Sigmoid colon (tissue), 6 donors: ENCODE measurements at regions not wholly inside any gene's neighbourhood (a gene's known extent, or its start where the extent isn't known, plus 50 kb on each side); places are given as distances from the start of the nearest gene placed in this dataset.
"Not testable (repeated sequence)": the region's sequence is repeated elsewhere in the genome, so short reads cannot be mapped to it uniquely, and the experiment has no call there.

ENCODE experiments used
- DNase-seq: peaks from one replicate; pipeline ENCODE4 v3.0.0-alpha.2; 2019
- H3K27ac ChIP-seq, 4 donors: fragments of 200-600 bp; sonication (generic); one replicate each; pipeline ENCODE4 v1.5.1; 2016 to 2019; ENCODE audit warnings: mild to moderate bottlenecking in 1 of 4
- H3K27me3 ChIP-seq, 3 donors: fragments of 200-600 bp; sonication (generic); one replicate each; pipeline ENCODE4 v1.5.1; 2019; ENCODE audit warnings: mild to moderate bottlenecking in 1 of 3
- H3K36me3 ChIP-seq, 4 donors: fragments of 200-600 bp; sonication (generic); one replicate each; pipeline ENCODE4 v1.5.1; 2016 to 2019
- H3K4me1 ChIP-seq, 4 donors: fragments of 200-600 bp; sonication (generic); one replicate each; pipeline ENCODE4 v1.5.1; 2017 to 2019
- H3K4me3 ChIP-seq, 4 donors: fragments of 200-600 bp; sonication (generic); one replicate each; pipeline ENCODE4 v1.5.1; 2017 to 2019; ENCODE audit warnings: mild to moderate bottlenecking in 2 of 4, moderate library complexity in 1 of 4
- H3K9me3 ChIP-seq, 4 donors: fragments of 200-600 bp in 3 of 4; sonication (generic) in 3 of 4; one replicate each; pipeline versions ENCODE4 v1.5.1 to v1.6.1; 2013 to 2019
- EP300 ChIP-seq, 4 donors: sonication (generic); formaldehyde crosslinking; IDR thresholded peaks; one replicate each; pipeline ENCODE4 v1.6.1; 2017; ENCODE audit warnings: antibody characterized with exemption in 4 of 4
- POLR2A ChIP-seq, 2 donors: fragments of 450-650 bp; IDR thresholded peaks; one replicate each; pipeline ENCODE4 v1.6.1; 2016; ENCODE audit warnings: antibody characterized with exemption in 2 of 2, mild to moderate bottlenecking in 2 of 2, moderate library complexity in 2 of 2
- POLR2AphosphoS5 ChIP-seq, 4 donors: sonication (generic); formaldehyde crosslinking; IDR thresholded peaks; one replicate each; pipeline ENCODE4 v1.6.1; 2017; ENCODE audit warnings: antibody characterized with exemption in 4 of 4
- WGBS, 2 donors: extraction: QIAGEN DNeasy Blood & Tissue Kit; methylation state at CpG; one replicate each; pipeline ENCODE4 v1.1.7; 2013; 5-methylcytosine and 5-hydroxymethylcytosine counted together
- intact Hi-C: fragments of 100-400 bp; cut with DNase I; formaldehyde crosslinking; loops from one replicate; pipeline ENCODE4 v1.15.1; 2023
- TF ChIP-seq, protein P1 (sequence below), 4 experiments: fragments of 450-650 bp in 3 of 4; fragments of 200-600 bp in 1 of 4; IDR thresholded peaks; one replicate each; pipeline ENCODE4 v1.5.1; 2016 to 2019; ENCODE audit warnings: antibody characterized with exemption in 4 of 4, mild to moderate bottlenecking in 3 of 4, moderate library complexity in 2 of 4
- donor health status: healthy with polysubstance abuse.
- donor health status: healthy.

DNA sequence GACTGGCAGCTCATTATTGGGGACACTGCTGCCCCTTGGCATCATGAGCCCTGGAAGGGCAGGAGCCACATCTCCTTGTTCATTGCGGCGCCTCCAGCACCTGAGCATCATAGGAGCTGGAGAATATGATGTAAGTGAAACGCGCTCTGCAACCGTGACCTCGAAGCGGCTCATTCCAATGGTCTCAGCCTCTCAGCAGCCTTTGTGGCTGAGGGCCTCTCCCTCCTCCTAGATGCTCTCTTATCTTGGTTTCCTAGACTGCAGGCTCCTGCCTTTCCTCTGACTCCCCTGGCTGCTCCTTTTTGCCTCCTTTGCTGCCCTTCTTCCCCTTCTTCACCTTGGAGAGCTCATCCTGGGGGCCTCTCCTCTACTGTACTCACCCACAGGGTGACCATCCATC is 83.6 kb upstream of the CASZ1 start:
- peaks cover 0 to 12% (median 0%) of the 10 kb centered on the region in 3 donors for H3K27me3 ChIP-seq
- TF ChIP-seq POLR2A (IDR thresholded peaks at IDR 0.05): no peak
- WGBS, 2 donors: 94 to 95% methylated on average over 7 of the region's 7 CpGs
- no peak overlapping the region for H3K4me3 ChIP-seq
- H3K27ac ChIP-seq: no peak overlapping the region
- no peak for DNase-seq
- intact Hi-C loops: no loop called here
- H3K4me1 ChIP-seq: no peaks in the 10 kb centered on the region
- H3K9me3 ChIP-seq: no peaks in the 10 kb centered on the region
- no peaks in the 10 kb centered on the region for H3K36me3 ChIP-seq

DNA sequence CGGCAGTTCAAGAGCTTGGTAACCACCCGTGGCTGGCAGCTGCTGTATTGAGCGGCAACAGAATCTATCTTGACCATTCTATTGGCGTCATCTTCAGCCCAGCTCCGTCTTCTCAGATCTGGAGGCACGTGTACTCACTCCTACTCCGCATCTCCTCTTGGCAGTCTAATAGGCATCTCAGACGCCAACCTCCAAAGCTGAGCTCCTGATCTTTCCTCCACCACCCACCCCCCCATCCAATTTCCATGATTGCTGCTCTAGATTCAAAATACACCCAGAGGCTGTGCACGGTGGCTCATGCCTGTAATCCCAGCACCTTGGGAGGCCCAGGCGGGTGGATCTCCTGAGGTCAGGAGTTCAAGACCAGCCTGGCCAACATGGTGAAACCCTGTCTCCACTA is 84.6 kb upstream of the CASZ1 start:
- intact Hi-C loops: no loop called here
- H3K4me3 ChIP-seq: no peak overlapping the region
- DNase-seq: no peak
- TF ChIP-seq POLR2A (IDR thresholded peaks at IDR 0.05) (no peak), EP300 (IDR thresholded peaks at IDR 0.05) (no peak), POLR2AphosphoS5 (IDR thresholded peaks at IDR 0.05) (no peak)
- TF ChIP-seq, protein P1, sequence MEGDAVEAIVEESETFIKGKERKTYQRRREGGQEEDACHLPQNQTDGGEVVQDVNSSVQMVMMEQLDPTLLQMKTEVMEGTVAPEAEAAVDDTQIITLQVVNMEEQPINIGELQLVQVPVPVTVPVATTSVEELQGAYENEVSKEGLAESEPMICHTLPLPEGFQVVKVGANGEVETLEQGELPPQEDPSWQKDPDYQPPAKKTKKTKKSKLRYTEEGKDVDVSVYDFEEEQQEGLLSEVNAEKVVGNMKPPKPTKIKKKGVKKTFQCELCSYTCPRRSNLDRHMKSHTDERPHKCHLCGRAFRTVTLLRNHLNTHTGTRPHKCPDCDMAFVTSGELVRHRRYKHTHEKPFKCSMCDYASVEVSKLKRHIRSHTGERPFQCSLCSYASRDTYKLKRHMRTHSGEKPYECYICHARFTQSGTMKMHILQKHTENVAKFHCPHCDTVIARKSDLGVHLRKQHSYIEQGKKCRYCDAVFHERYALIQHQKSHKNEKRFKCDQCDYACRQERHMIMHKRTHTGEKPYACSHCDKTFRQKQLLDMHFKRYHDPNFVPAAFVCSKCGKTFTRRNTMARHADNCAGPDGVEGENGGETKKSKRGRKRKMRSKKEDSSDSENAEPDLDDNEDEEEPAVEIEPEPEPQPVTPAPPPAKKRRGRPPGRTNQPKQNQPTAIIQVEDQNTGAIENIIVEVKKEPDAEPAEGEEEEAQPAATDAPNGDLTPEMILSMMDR (IDR thresholded peaks at IDR 0.05): no peak
- no peaks in the 10 kb centered on the region for H3K9me3 ChIP-seq
- peaks cover 0 to 12% (median 0%) of the 10 kb centered on the region in 3 donors for H3K27me3 ChIP-seq
- H3K36me3 ChIP-seq: no peaks in the 10 kb centered on the region
- H3K4me1 ChIP-seq: no peaks in the 10 kb centered on the region
- H3K27ac ChIP-seq: no peak overlapping the region
- 90 to 91% methylated on average over 10 of the region's 10 CpGs for WGBS, 2 donors

DNA sequence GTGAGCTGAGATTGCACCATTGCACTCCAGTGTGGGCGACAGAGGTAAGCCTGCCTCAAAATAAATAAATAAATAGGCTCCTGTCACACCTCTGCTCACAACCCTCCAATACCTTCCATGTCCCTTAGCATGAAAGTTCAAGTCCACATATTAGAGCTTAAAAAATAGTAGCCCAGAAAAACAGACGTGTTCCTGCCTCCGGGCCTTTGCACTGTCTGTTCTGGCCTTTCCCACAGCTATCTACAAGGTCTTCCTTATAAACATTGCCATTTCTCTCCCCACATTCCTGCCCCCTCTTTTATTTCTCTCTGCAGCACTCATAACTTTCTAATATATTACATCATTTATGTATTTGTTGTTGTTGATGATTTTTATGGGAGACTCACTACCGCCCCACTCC is 85.6 kb upstream of the CASZ1 start:
- no peak overlapping the region for H3K27ac ChIP-seq
- TF ChIP-seq, protein P1 (IDR thresholded peaks at IDR 0.05): no peak
- TF ChIP-seq EP300 (IDR thresholded peaks at IDR 0.05) (no peak), POLR2A (IDR thresholded peaks at IDR 0.05) (no peak), POLR2AphosphoS5 (IDR thresholded peaks at IDR 0.05) (no peak)
- no peak overlapping the region for H3K4me3 ChIP-seq
- peaks cover 0 to 15% (median 0%) of the 10 kb centered on the region in 3 donors for H3K27me3 ChIP-seq
- DNase-seq: no peak
- intact Hi-C loops: no loop called here
- H3K4me1 ChIP-seq: no peaks in the 10 kb centered on the region
- no peaks in the 10 kb centered on the region for H3K36me3 ChIP-seq
- 89 to 93% methylated on average over 4 of the region's 4 CpGs for WGBS, 2 donors
- H3K9me3 ChIP-seq: no peaks in the 10 kb centered on the region

DNA sequence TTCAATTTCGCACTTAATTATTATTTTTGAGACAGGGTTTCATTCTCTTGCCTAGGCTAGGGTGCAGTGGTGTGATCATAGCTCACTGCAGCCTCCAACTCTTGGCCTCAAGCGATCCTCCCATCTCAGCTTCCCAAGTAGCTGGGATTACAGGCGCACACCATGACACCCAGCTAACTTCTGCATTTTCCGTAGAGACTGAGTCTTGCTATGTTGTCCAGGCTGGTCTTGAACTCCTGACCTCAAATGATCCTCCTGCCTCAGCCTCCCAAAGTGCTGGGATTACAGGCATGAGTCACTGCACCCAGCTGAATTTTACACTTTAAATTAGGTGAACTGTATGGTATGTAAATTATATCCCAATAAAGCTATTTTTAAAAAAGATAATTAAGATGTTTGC is 90.6 kb upstream of the CASZ1 start:
- H3K27ac ChIP-seq, DNase-seq, H3K36me3 ChIP-seq, intact Hi-C loops, H3K4me1 ChIP-seq, H3K9me3 ChIP-seq, H3K4me3 ChIP-seq: not testable (repeated sequence)
- WGBS, 2 donors: 86 to 94% methylated on average over 4 of the region's 4 CpGs
- peaks cover 12 to 62% (median 31%) of the 10 kb centered on the region in 3 donors for H3K27me3 ChIP-seq

DNA sequence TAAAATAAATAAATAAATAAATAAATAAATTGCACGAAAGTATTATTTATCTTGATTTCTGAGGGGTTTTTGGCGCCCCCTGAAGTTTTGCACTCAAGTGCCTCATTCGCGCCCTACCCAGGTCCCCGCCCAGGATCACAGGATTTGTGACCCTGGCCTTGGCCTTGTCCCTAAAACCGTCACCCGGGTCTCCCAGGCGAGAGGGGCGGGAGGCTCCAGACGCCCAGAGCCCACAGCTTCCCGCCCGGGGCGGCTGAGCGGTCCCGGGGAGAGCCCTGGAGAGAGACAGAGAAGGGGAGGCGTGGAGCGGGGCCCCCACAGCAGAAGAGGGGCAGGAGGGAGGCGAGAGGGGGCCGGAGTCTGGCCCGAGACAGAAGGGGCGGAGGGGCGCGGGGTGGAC is 91.8 kb upstream of the CASZ1 start:
- no peak for TF ChIP-seq EP300 (IDR thresholded peaks at IDR 0.05)
- TF ChIP-seq, protein P1 (IDR thresholded peaks at IDR 0.05): no peak
- TF ChIP-seq POLR2A (IDR thresholded peaks at IDR 0.05): no peak
- no peak for TF ChIP-seq POLR2AphosphoS5 (IDR thresholded peaks at IDR 0.05)
- H3K4me3 ChIP-seq: no peak overlapping the region
- peaks cover 14 to 71% (median 31%) of the 10 kb centered on the region in 3 donors for H3K27me3 ChIP-seq
- 5 to 6% methylated on average over 23 of the region's 23 CpGs for WGBS, 2 donors
- no peaks in the 10 kb centered on the region for H3K36me3 ChIP-seq
- H3K9me3 ChIP-seq: no peaks in the 10 kb centered on the region
- H3K27ac ChIP-seq: no peak overlapping the region
- intact Hi-C loops: no loop called here
- DNase-seq: no peak
- H3K4me1 ChIP-seq: peaks cover 0 to 8% (median 6%) of the 10 kb centered on the region in 4 donors
